Neural cell (in vitro differentiated cells): ENCODE measurements at regions not wholly inside any gene's neighbourhood (a gene's known extent, or its start where the extent isn't known, plus 50 kb on each side); places are given as distances from the start of the nearest gene placed in this dataset.

Source experiments
- H2AFZ ChIP-seq: fragments of 200-600, 300-800 bp; sonication (generic), shearing (Covaris generic); 2 replicates; pipeline ENCODE4 v1.6.0; 2014; ENCODE audit warnings: low read depth, mild to moderate bottlenecking, antibody characterized with exemption, low read length, moderate library complexity
- H3F3A ChIP-seq: fragments of 200-600 bp; shearing (Covaris generic); 2 replicates; pipeline ENCODE4 v1.6.1; 2016; ENCODE audit warnings: mild to moderate bottlenecking, moderate library complexity, mixed read lengths, antibody characterized with exemption, low read length; ENCODE audit not compliant: insufficient read depth, poor library complexity, severe bottlenecking
- H3K27ac ChIP-seq: fragments of 200-600, 300-800 bp; sonication (generic), shearing (Covaris generic); 2 replicates; pipeline ENCODE4 v1.5.1; 2014; ENCODE audit warnings: mild to moderate bottlenecking, low read length, moderate library complexity
- H3K27me3 ChIP-seq: fragments of 300-800, 200-600 bp; sonication (generic), shearing (Covaris generic); 2 replicates; pipeline ENCODE4 v1.6.0; 2014; ENCODE audit warnings: mild to moderate bottlenecking, low read depth, low read length, moderate library complexity; ENCODE audit not compliant: insufficient read depth
- H3K36me3 ChIP-seq: fragments of 300-800, 200-600 bp; sonication (generic), shearing (Covaris generic); 2 replicates; pipeline ENCODE4 v1.5.1; 2014; ENCODE audit warnings: mild to moderate bottlenecking, antibody characterized with exemption, low read length, moderate library complexity; ENCODE audit not compliant: insufficient read depth
- H3K4me2 ChIP-seq: fragments of 300-800, 200-600 bp; sonication (generic), shearing (Covaris generic); 2 replicates; pipeline ENCODE4 v1.6.0; 2014; ENCODE audit warnings: mild to moderate bottlenecking, low read length
- H3K4me3 ChIP-seq: fragments of 300-800, 200-600 bp; sonication (generic), shearing (Covaris generic); 2 replicates; pipeline ENCODE4 v1.5.1; 2014; ENCODE audit warnings: mild to moderate bottlenecking, low read length, moderate library complexity
- H3K79me2 ChIP-seq: fragments of 200-600 bp; shearing (Covaris generic); replicated peaks from 2 replicates; pipeline ENCODE4 v1.6.0; 2014; ENCODE audit warnings: mild to moderate bottlenecking, low read length, moderate library complexity; ENCODE audit not compliant: insufficient read depth
- H3K9ac ChIP-seq: fragments of 300-800, 200-600 bp; sonication (generic), shearing (Covaris generic); 2 replicates; pipeline ENCODE4 v1.6.1; 2016; ENCODE audit warnings: mild to moderate bottlenecking, low read length, mixed read lengths
- H3K9me2 ChIP-seq: fragments of 200-600 bp; shearing (Covaris generic); 2 replicates; pipeline ENCODE4 v1.6.1; 2016; ENCODE audit warnings: mild to moderate bottlenecking, low read length, mixed read lengths; ENCODE audit not compliant: insufficient read depth
- H3K9me3 ChIP-seq: fragments of 200-600, 300-800 bp; sonication (generic), shearing (Covaris generic); 2 replicates; pipeline ENCODE4 v1.6.1; 2016; ENCODE audit warnings: mild to moderate bottlenecking, mixed run types, low read length, moderate library complexity, mixed read lengths
- H4K20me1 ChIP-seq: fragments of 200-600 bp; shearing (Covaris generic); 2 replicates; pipeline ENCODE4 v1.6.1; 2016; ENCODE audit warnings: mild to moderate bottlenecking, mixed run types; ENCODE audit not compliant: insufficient read depth
- CTCF ChIP-seq: fragments of 450-650 bp; IDR thresholded peaks from 2 replicates; pipeline ENCODE4 v1.5.1; 2014; ENCODE audit warnings: antibody characterized with exemption, mild to moderate bottlenecking, moderate library complexity; ENCODE audit not compliant: poor library complexity, severe bottlenecking
- EP300 ChIP-seq: fragments of 450-650 bp; conservative IDR thresholded peaks from 2 replicates; pipeline ENCODE4 v1.6.1; 2014; ENCODE audit warnings: antibody characterized with exemption, mild to moderate bottlenecking, moderate library complexity; ENCODE audit not compliant: poor library complexity, severe bottlenecking
- EZH2 ChIP-seq: fragments of 200-600, 300-800 bp; shearing (Covaris generic), sonication (generic); IDR thresholded peaks from 2 replicates; pipeline ENCODE4 v1.6.1; 2014; ENCODE audit warnings: antibody characterized with exemption, low read length, borderline replicate concordance, mild to moderate bottlenecking; ENCODE audit not compliant: insufficient read depth, poor library complexity, severe bottlenecking
- MXI1 ChIP-seq: fragments of 450-650 bp; conservative IDR thresholded peaks from 2 replicates; pipeline ENCODE4 v1.6.1; 2014; ENCODE audit warnings: antibody characterized with exemption, mild to moderate bottlenecking; ENCODE audit not compliant: poor library complexity, severe bottlenecking
- POLR2AphosphoS5 ChIP-seq: IDR thresholded peaks from 2 replicates; pipeline ENCODE4 v1.6.1; 2012
- RAD21 ChIP-seq: fragments of 450-650 bp; conservative IDR thresholded peaks from 2 replicates; pipeline ENCODE4 v1.6.1; 2014; ENCODE audit warnings: antibody characterized with exemption, mild to moderate bottlenecking, moderate library complexity
- REST ChIP-seq: IDR thresholded peaks from 2 replicates; pipeline ENCODE4 v1.6.1; 2012; ENCODE audit warnings: borderline replicate concordance
- SMC3 ChIP-seq: fragments of 450-650 bp; conservative IDR thresholded peaks from 2 replicates; pipeline ENCODE4 v1.6.1; 2014; ENCODE audit warnings: antibody characterized with exemption, mild to moderate bottlenecking, moderate library complexity; ENCODE audit not compliant: poor library complexity
- TAF1 ChIP-seq: IDR thresholded peaks from 2 replicates; pipeline ENCODE4 v1.6.1; 2012; ENCODE audit warnings: low read depth

- Histone ChIP-seq H3K27ac (no peak overlapping the region), H3K9me2 (no peaks in the 10 kb centered on the region), H4K20me1 (no peaks in the 10 kb centered on the region), H3K4me3 (no peak overlapping the region), H3K36me3 (no peaks in the 10 kb centered on the region), H2AFZ (no peak overlapping the region), H3K27me3 (no peaks in the 10 kb centered on the region), H3K9ac (no peak overlapping the region), H3K4me2 (no peak overlapping the region), H3K79me2 (no peaks in the 10 kb centered on the region), H3K9me3 (no peaks in the 10 kb centered on the region), H3F3A (no peaks in the 10 kb centered on the region)
- TF ChIP-seq POLR2AphosphoS5 (no peak), RAD21 (no peak), EZH2 (no peak)
Observed at GRCh38 chr2:187698374-187699110, 144.3 kb upstream of the TFPI start.

- H4K20me1 ChIP-seq = no peaks in the 10 kb centered on the region
- H3K9me2 ChIP-seq = no peaks in the 10 kb centered on the region
- no peaks in the 10 kb centered on the region for H3K27me3 ChIP-seq
- no peaks in the 10 kb centered on the region for H3F3A ChIP-seq
- H3K9me3 ChIP-seq = no peaks in the 10 kb centered on the region
- H3K9ac ChIP-seq = no peak overlapping the region
- H2AFZ ChIP-seq = no peak overlapping the region
- no peak overlapping the region for H3K4me3 ChIP-seq
- no peaks in the 10 kb centered on the region for H3K79me2 ChIP-seq
- no peak overlapping the region for H3K27ac ChIP-seq
- TF ChIP-seq EZH2 = no peak
- TF ChIP-seq REST = no peak
- H3K36me3 ChIP-seq = no peaks in the 10 kb centered on the region
- no peak overlapping the region for H3K4me2 ChIP-seq
Observed at GRCh38 chr2:187702157-187702556, 147.9 kb upstream of the TFPI start.

- Histone ChIP-seq H3K27me3 (peaks cover 6% of the 10 kb centered on the region), H4K20me1 (no peaks in the 10 kb centered on the region), H3F3A (no peaks in the 10 kb centered on the region), H3K36me3 (no peaks in the 10 kb centered on the region), H3K4me3 (no peak overlapping the region), H3K9me3 (no peaks in the 10 kb centered on the region), H3K27ac (peak overlapping the region; percentile 49), H3K9me2 (no peaks in the 10 kb centered on the region), H3K79me2 (no peaks in the 10 kb centered on the region), H3K4me2 (peak overlapping the region; percentile 22), H2AFZ (no peak overlapping the region), H3K9ac (no peak overlapping the region)
- TF ChIP-seq TAF1 (no peak), POLR2AphosphoS5 (peak; percentile 57), EP300 (peak; percentile 84), REST (no peak), SMC3 (peak; percentile 15), EZH2 (no peak), CTCF (no peak), MXI1 (peak; percentile 86), RAD21 (no peak)
Observed at GRCh38 chr2:187708272-187708671, 154.0 kb upstream of the TFPI start.
